HFFc6 (cell line): ENCODE measurements at regions not wholly inside any gene's neighbourhood (a gene's known extent, or its start where the extent isn't known, plus 50 kb on each side); places are given as distances from the start of the nearest gene placed in this dataset.

Experiments used
- DNase-seq: peaks from one replicate; pipeline ENCODE4 v3.0.0-alpha.2; 2018
- H3K27ac Mint-ChIP-seq: 2 replicates; pipeline ENCODE4 v1.8.0; 2020; ENCODE audit warnings: mild to moderate bottlenecking, mixed read lengths
- H3K27me3 Mint-ChIP-seq: 2 replicates; pipeline ENCODE4 v1.8.0; 2021; ENCODE audit warnings: mild to moderate bottlenecking, moderate library complexity, mixed read lengths; ENCODE audit not compliant: insufficient read depth
- H3K36me3 Mint-ChIP-seq: 2 replicates; pipeline ENCODE4 v1.8.0; 2021; ENCODE audit warnings: low read depth, mixed read lengths
- H3K4me1 Mint-ChIP-seq: 2 replicates; pipeline ENCODE4 v1.8.0; 2020; ENCODE audit warnings: low read depth, mixed read lengths
- H3K4me3 Mint-ChIP-seq: 2 replicates; pipeline ENCODE4 v1.8.0; 2020; ENCODE audit warnings: mild to moderate bottlenecking, moderate library complexity, mixed read lengths
- H3K9me3 Mint-ChIP-seq: 2 replicates; pipeline ENCODE4 v1.8.0; 2020; ENCODE audit warnings: mild to moderate bottlenecking, mixed read lengths
- TF ChIP-seq, protein P1 (sequence below): fragments of 200-600 bp; sonication (generic); IDR thresholded peaks from 2 replicates; pipeline ENCODE4 v1.5.0; 2021; ENCODE audit warnings: antibody characterized with exemption, mild to moderate bottlenecking

DNA sequence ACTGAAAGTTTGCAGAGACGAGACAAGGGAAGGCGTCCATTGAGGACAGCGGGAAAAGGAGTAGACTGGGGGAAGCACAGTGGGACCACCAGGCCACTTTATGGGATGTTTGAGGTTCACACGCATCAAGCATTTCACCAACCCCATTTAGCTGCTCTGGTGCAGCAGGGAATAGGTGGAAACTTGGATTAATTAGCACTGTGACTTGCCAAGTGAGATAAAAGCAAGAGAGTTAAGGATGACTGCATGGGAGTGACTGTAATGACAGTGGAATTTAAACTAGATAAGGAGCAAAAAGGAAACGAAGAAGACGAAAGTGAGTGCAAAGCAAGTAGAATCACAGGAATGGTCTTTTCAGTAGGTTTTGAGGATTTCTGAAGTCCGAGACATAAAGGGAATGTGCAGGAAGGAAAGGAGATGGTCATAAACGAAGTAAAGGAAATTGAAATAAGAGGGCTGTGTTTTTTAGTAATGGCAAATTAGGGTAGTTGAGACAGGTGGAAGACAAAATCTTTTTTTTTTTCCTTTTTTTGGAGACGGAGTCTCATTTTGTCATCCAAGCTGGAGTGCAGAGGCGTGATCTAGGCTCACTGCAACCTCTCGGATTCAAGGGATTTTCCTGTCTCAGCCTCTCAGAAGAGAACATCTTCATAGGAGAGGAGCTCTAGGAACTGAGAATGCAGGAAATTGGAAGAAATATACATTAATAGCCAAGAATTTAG, 119.0 kb upstream of the MAP9 start:
- H3K27ac Mint-ChIP-seq, result no peak overlapping the region
- no peak overlapping the region for H3K4me3 Mint-ChIP-seq
- peaks cover 21% of the 10 kb centered on the region for H3K9me3 Mint-ChIP-seq
- TF ChIP-seq, protein P1, sequence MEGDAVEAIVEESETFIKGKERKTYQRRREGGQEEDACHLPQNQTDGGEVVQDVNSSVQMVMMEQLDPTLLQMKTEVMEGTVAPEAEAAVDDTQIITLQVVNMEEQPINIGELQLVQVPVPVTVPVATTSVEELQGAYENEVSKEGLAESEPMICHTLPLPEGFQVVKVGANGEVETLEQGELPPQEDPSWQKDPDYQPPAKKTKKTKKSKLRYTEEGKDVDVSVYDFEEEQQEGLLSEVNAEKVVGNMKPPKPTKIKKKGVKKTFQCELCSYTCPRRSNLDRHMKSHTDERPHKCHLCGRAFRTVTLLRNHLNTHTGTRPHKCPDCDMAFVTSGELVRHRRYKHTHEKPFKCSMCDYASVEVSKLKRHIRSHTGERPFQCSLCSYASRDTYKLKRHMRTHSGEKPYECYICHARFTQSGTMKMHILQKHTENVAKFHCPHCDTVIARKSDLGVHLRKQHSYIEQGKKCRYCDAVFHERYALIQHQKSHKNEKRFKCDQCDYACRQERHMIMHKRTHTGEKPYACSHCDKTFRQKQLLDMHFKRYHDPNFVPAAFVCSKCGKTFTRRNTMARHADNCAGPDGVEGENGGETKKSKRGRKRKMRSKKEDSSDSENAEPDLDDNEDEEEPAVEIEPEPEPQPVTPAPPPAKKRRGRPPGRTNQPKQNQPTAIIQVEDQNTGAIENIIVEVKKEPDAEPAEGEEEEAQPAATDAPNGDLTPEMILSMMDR, result no peak
- H3K36me3 Mint-ChIP-seq, result peaks cover 4% of the 10 kb centered on the region; the same call in 1 of the 2 replicates
- DNase-seq, result no peak
- H3K4me1 Mint-ChIP-seq, result no peaks in the 10 kb centered on the region
- H3K27me3 Mint-ChIP-seq, result peaks cover 2% of the 10 kb centered on the region; the same call in 1 of the 2 replicates

DNA sequence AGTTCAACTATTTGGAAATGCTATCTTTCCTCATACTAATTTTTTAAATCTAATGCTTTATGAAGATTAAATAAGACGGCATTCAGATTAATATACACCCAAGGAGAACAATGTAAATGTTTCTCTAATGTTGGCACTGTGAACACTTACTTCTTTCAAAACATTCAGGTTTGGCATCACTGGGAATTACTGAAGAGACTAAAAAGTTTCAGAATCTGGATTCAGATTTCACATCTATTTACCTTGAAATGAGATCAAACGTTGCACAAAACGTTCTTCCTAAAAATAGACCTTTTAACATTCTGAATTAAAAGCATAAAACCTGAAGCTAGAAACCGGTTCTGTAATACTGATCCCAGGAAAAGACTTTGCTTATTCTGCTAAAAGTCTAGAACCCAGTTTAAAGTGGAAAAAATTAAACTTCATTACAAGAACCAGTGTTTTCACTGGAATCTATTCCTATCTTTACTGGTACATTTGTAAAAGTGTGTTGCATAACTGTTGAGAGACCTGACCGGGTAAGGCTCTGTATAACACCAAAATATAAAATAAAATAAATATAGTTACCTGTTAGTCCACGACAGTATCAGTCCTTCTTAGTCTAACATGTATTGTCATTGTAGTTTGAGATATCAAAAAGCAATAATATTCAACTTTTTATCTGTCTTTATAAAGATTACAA, 117.4 kb upstream of the MAP9 start:
- Mint-ChIP-seq H3K4me1 (no peaks in the 10 kb centered on the region), H3K27ac (no peak overlapping the region), H3K36me3 (peaks cover 4% of the 10 kb centered on the region; the same call in 1 of the 2 replicates), H3K4me3 (no peak overlapping the region), H3K27me3 (peaks cover 2% of the 10 kb centered on the region; the same call in 1 of the 2 replicates), H3K9me3 (peaks cover 16% of the 10 kb centered on the region; the same call in 1 of the 2 replicates)
- no peak for DNase-seq
- TF ChIP-seq, protein P1, result no peak

DNA sequence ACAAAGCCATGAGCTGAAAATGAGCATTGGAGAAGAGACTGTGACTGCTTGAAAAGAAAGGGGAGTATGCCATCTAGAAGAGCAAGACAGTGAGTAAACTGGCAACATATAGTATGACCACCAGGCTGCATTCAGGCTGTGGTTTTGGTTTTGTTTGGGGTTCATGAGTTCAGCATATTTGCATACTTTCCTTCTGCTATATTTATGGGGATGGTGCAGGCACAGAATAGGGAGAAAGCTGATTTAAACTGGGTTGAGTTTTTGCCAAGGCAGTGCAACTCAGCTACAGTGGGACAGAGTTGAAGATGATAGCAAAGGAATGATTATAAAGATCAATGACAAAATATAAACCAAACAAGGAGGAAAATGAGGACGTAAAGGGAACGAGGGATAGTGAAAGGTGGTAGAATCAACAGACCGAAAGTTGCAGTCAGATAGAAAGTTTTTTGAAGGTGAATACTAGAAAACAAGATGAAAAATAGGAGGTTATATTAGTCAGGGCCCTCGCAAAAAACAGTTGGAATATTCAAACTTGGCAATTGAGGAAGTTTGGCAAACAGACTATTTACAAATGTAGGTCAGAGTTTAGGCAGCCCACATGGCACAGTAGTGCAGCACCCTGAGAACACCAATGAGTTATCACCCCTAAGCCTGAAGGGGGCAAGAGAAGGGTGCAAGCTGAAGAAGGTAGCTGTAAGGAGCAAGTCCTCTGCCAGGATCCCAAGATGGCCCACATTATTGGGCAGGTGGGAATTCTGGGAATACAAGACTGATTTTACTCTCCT, 114.8 kb upstream of the MAP9 start:
- Mint-ChIP-seq H3K4me3 (no peak overlapping the region), H3K9me3 (peaks cover 16% of the 10 kb centered on the region; the same call in 1 of the 2 replicates), H3K27me3 (peaks cover 2% of the 10 kb centered on the region; the same call in 1 of the 2 replicates), H3K27ac (no peak overlapping the region), H3K4me1 (no peaks in the 10 kb centered on the region), H3K36me3 (peaks cover 4% of the 10 kb centered on the region; the same call in 1 of the 2 replicates)
- TF ChIP-seq, protein P1, result no peak
- no peak for DNase-seq

DNA sequence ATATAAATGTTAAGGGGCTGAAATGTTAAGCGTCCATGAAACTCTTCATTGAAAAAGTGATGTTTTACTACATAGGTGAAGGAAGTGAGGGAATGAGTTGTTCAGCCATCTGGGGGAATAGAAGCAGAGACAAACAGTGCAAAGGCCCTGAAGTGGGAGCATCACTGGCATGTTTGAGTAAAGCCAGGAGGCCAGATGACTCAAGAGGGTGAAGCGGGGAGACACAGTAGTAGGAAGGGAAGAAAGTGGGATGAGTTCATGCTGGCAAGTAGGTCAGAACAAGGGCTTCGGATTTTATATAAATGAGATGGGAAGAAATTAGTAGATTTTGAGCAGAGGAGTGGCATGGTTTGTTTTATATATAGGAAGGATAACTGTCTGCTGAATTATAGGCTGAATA, 112.5 kb upstream of the MAP9 start:
- no peak for DNase-seq
- no peaks in the 10 kb centered on the region for H3K27me3 Mint-ChIP-seq
- no peak overlapping the region for H3K4me3 Mint-ChIP-seq
- H3K36me3 Mint-ChIP-seq, result no peaks in the 10 kb centered on the region
- TF ChIP-seq, protein P1, result no peak
- no peak overlapping the region for H3K27ac Mint-ChIP-seq
- H3K9me3 Mint-ChIP-seq, result no peaks in the 10 kb centered on the region; the same call in 1 of the 2 replicates
- H3K4me1 Mint-ChIP-seq, result no peaks in the 10 kb centered on the region

DNA sequence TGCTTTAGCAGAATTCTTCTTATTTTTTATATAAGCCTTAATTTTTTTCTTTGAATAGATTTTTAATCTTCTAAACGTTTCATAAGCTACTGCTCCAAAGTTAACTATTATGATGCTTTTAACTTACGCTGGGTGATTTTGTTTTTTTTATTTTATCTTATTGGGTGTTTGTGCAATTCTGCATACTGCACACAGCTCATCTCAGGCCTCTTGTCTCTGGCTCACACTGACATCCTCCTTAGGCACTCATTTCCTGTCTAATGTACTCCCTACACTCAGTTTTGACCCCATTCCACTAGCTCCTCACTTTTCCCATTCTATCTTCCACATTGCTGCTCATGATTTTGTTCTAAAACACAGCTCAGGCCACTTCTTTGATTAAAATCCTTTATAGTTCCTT, 111.9 kb upstream of the MAP9 start:
- DNase-seq, result no peak
- Mint-ChIP-seq H3K9me3 (no peaks in the 10 kb centered on the region; the same call in 1 of the 2 replicates), H3K36me3 (no peaks in the 10 kb centered on the region), H3K27me3 (no peaks in the 10 kb centered on the region), H3K27ac (no peak overlapping the region), H3K4me3 (no peak overlapping the region), H3K4me1 (no peaks in the 10 kb centered on the region)
- TF ChIP-seq, protein P1, result no peak
